NCI-H1930 (cell line): ENCODE measurements at regions not wholly inside any gene's neighbourhood (a gene's known extent, or its start where the extent isn't known, plus 50 kb on each side); places are given as distances from the start of the nearest gene placed in this dataset.
"Not testable (repeated sequence)": the region's sequence is repeated elsewhere in the genome, so short reads cannot be mapped to it uniquely, and the experiment has no call there.

ENCODE experiments used
- DNase-seq, 2 experiments: peaks; one replicate each; lab custom pipeline; 2025; lab: John Stamatoyannopoulos, UW

DNA sequence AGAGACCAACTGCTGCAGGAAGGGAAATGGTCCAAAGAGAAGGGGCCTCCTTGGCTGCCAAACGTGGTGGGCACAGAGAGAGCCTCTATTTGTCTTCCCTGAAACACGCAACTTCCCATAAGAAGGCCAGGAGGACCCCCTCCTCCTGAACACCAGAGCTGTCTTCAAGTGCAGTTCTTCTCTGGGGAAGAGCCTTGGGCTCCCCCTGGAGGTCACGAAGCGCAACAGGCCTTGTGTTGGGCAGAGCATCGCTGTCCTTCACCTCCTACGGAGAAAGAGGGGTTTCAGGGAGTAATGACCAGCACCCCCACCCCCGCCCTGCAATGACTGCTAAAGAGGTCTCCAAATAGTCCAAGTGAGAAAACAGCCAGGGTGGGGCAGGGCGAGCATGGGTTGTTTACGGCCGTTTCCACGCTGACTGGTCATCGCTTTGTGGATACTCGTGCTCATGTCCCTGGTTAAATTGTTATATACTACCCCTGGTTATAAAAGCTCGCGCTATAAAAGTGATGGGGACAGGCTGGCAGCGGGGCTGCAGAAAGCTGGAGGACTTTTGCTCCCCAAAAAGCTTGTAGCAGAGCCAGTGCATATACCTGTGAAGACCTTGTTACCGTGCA lies 397.5 kb upstream of the ATP10A start:
- DNase-seq: peak in 1 of 2 experiments; percentile 15

DNA sequence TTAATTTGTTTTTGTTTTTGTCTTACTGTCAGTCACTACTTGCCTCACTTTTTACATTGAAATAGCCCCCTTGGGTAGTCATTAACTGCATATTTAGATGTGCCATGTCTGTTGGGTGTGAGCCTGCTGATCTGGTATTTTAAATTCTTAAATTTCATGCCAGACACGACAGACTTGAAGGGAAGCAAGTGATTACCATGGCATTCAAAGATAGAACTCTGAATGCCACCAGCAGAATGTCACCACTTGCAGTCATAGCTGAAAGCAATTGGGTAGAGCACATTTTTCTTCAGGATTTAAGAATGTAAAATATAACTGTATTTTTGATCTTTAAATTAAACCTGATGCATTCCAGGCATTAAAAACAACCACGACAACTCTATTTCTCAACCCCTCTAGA lies 396.5 kb upstream of the ATP10A start:
- DNase-seq: no peak

DNA sequence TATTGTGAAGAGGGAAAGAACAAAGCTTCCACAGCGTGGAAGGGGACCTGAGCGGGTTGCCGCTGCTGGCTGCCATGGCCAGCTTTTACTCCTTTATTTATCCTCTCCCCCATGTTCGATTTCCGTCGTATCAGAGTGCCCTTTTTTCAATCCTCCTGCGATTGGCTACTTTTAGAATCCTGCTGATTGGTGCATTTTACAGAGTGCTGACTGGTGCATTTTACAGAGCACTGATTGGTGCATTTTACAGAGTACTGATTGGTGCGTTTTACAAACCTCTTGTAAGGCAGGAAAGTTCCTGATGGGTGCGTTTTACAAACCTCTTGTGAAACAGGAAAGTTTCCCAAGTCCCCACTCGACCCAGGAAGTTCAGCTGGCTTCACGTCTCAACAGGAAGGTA lies 381.7 kb upstream of the ATP10A start:
- not testable (repeated sequence) for DNase-seq

DNA sequence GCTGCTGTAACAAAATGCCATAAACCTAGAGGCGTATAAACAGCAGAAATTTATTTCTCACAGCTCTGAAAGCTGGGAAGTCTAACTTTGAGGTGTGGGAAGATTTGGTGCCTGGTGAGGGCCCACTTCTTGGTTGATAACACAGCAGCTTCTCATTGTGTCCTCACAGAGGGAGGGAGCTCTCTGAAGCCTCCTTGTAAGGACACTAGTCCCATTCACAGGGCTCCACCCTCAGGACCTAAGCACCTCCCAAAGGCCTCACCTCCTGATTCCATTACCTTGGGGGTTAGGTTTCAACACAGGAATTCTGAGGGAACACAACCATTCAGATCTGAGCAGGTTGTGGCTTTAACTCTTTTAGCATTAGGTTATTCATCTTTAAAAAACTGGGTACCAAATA lies 380.3 kb upstream of the ATP10A start:
- DNase-seq: no peak

DNA sequence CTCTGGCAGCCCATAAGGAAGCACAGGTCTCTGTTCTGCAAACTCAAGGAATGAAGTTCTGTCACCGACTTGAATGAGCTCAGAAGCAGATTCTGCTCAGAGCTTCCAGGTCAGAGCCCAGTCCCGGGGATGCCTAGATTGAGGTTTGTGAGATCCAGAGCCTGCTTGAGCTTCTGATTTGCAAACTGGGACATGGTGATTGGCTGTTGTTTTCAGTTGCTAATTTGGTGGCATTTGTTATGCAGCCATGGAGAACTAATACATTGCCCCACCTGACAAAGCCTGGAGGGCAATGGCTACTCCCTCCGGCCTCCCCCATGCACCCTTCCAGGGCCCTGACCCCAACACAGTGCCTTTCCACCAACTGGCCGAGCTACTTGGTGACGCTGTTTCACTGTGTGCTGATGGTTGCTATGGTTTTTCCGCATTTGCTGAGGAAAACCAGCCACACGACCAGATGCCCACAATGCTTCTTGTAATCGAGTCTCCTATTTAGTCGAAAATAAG lies 379.5 kb upstream of the ATP10A start:
- no peak for DNase-seq

DNA sequence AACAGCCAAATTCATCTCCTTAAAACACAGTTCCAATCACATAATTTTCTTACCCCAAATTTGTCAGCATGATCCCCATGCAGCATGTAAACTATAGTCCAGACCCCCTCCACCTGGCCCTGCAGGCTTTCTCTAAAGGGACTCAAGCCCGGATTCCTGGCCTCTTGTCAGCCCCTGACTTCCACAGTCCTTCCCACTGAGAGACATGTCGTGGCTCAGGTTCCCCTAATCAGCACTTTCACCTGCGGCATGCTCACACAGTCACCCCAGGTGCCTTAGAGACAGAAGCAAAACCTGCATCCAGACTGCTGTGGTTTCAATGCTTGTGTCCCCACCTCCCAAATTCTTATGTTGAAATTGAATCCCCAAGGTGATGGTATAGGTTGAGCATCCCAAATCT lies 372.7 kb upstream of the ATP10A start:
- DNase-seq: no peak

DNA sequence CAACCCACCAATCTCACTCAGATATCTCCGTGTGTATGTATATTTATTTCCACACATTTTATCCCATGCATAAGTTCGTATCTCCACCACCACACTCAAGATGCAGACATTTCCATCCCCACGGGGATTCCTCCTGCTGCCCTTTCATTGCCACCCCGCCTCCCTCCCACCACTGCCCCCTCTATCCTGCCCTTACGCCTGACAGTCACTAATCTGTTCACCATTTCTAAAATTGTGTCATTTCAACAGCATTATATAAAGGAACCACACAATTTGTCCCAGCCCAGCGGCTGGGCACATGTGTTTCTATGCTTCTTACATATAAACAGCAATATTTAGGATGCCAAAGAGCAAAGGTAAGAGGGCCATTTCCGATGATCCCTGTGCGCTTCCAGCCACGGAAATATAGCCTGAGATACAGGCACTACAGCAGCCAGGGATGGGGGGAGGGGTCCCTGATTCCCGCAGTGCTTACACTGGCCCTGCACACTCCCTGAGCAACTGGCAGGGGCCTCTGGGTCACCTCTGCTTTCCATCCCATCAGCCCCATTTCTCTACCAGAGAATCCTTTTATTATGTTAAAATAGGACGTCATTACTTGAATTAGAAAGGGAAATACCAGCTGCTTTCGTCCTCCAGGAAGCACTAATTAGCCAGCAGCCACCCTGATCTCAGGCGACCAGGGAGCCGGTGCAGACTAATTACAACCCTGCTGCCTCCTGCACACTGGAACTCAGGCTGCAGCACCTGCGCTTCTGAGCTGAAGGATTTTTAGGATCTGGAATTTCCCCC lies 372.0 kb upstream of the ATP10A start:
- DNase-seq: no peak

DNA sequence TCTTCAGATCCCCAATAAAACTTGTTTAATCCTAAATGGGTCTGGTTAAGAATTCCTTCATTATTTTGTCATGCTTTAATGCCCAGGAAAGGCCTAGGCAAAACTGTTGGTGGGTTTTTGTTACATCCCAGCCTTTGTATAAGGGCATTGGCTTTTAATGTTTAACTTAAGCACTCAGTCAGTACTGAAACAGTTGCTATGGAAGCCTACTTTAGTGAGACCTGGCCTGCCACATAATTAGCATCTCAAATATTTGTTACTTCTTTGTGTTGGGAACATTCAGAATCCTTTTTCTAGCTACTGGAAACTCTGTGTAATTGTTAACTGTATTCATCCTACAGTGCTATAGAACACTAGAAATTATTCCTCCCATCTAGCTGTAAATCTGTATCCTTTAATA lies 369.6 kb upstream of the ATP10A start:
- no peak for DNase-seq

DNA sequence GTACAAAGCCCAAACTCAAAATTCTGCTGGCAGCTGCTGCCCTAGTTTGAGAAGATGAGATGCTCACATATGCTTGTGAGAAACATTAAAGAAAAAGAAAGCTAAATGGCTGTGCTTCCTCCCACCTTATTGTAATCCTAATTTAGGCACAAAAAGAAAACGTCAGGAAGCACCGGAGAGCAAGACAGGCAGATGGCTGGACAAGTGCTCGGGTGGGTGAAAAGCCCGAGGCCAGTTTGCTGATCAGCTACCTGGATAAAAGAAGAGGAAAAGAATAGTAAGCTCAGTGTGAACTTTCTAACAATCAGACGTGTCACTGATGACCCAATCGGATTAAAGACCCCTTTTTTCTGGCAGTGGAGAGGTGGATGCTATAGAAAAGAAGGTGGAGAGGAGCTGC lies 368.0 kb upstream of the ATP10A start:
- no peak for DNase-seq

DNA sequence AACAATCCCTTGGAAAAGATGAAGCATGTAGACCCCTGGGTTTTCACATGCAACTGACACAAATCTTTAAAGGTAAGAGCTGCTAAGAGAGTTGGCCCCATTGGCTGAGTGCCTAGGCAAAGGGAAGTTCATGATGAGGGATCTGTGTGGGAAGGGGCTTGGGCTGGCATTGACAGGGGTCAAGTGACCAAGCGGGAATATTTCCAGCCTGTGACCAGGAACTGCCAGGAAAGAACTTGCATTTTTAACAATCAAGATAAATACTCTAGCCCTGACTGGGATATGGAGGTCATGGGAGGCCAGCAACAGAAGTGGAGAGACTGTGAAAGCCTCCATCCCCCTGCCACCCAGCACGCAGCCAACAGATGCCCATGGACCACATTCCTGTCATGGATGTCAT lies 361.1 kb upstream of the ATP10A start:
- DNase-seq: no peak

DNA sequence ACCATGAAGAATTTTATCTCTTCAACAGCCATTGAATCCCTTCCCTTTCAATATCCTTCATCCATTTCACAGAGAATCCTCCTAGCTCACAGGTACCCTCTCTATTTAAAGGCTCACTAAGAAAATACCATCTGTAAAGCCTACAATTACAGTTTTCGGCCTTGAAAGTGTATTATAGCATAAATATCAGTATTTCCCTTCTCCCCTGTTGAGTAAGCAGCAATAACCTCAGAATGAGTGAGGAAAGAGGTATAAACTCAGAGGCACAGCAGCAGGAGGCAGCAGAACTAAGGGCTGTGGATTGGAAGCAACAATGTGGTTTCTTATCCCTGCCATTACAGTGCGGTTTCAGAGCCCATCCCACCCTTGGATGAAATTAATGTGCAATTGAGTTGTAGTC lies 360.6 kb upstream of the ATP10A start:
- DNase-seq: no peak

DNA sequence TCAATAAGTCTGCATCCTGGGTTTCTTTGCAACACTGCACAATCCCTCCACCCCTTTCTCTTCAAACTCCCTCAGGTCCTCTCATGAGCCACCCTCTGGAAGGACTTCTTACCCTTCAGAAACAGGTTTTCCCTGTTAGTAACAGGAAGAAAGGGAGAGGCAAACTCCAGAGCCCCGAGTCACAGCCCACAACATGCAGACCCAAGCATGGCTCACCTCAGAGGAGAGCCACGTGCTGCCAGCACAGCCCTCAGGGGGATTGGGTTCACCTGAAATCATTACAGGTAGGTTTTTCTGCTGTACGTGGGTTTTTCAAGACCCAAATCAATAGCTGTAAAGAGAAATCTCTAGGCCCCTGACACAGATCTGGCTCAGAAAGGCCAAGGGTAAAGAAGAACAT lies 359.7 kb upstream of the ATP10A start:
- no peak for DNase-seq

DNA sequence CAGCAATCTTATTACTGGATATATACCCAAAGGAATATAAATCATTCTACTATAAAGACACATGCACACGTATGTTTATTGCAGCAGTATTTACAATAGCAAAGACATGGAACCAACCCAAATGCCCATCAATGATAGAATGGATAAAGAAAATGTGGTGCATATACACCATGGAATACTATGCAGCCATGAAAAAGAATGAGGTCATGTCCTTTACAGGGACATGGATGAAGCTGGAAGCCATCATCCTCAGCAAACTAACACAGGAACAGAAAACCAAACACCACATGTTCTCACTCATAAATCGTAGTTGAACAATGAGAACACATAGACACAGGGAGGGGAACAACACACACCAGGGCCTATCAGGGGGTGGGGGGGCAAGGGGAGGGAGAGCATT lies 353.9 kb upstream of the ATP10A start:
- DNase-seq: not testable (repeated sequence)

DNA sequence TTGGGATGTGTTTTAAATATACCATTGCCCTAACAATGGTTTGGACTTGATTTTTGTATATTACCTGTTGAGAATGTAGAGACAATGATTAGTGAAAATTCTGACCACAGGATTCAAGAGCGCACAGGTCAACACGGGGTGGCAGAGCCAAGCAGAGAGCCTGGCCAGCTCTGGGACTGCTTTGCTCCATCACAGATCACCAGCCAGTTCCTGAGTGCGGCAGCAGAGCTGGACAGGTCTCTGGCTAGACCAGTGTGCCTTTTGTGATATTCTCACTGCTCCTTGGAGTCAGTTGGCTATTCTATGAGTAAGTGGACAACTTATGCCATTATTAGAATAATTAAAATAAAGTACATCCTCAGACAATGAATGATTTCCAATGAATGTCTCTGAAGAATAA lies 351.2 kb upstream of the ATP10A start:
- DNase-seq: no peak

DNA sequence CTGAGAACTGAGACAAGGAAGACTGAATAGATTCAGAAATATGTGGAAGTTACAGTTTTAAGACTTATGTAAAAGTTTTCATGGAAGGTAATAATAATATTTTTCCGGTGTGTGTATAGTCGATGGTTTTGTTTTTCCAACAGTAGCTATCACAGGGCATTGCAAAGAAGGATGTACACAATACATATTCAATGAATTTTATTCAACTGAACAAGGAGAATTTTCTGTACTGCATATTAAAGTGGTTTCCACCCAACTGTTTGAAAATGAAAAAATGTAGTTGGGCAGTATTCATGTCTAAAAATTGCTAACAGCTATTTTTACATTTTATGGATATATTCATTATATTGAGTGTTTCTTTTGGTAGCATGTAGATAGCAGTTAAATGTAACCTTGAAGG lies 350.3 kb upstream of the ATP10A start:
- DNase-seq: no peak

DNA sequence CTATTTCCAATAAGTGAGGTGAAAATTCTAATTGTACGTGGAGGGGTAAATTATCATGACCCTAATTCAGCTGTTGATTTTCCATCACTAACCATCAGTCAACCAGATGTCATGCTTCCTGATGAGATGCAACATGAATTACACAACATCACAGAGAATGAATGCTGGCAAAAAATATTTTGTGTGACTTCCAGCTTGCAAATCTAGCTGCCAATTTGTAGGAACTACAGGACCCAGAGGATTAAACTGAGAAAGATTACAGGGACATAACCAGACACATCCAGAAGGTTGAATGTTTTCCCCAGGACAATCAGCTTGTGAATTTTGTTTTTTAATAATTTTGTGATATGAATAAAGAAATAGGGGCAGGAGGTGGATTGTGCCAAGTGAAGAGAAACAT lies 349.0 kb upstream of the ATP10A start:
- no peak for DNase-seq

DNA sequence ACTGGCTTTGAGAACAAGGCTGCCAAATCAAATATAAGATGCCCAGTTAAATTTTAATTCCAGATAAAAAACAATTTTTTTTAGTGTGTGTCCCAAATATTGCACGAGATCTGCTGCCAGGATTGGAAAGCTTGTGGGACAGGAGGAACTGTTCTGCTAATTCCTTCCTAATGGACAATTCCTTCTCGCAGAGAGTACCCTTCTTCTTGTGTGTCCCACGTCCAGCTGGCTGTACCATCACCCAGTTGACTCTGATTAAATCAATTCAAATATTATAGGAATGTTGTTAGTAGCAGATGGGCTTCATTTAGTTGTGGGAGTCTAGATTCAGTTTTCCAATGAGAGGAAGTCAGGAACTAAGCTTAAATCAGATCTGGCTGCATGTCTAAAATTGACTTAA lies 347.9 kb upstream of the ATP10A start:
- no peak for DNase-seq

DNA sequence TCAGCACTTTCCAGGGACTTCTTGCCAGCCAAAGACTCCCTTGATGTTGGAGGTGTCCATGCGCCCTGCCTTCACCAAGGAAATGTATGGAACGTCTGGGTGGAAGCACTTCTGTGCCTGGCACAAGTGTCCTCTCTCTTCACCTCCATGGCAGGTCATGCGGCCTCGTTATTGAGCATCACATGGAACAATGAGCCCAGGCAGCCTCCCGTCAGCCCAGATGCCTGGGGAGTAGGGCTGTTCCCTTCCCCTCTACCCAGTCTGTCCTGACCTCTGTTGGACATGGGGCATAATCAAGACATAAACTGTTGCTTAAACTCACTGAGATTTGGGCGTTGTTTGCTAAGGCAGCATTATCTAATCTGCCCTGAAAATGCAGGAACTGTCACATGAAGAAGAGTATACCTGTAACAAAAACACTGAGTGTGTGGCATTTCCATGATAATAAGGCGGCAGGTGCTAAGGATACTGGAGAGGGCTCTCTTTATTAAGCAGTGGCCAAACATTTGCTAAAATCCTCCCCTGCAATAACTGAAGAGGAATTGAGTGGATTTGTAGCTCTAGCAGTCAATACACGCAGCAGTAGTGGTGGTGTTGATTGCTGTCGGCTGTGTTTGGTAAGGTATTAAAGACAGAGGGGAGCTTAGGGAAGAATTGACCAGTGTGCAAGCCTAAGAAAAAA lies 338.2 kb upstream of the ATP10A start:
- no peak for DNase-seq

DNA sequence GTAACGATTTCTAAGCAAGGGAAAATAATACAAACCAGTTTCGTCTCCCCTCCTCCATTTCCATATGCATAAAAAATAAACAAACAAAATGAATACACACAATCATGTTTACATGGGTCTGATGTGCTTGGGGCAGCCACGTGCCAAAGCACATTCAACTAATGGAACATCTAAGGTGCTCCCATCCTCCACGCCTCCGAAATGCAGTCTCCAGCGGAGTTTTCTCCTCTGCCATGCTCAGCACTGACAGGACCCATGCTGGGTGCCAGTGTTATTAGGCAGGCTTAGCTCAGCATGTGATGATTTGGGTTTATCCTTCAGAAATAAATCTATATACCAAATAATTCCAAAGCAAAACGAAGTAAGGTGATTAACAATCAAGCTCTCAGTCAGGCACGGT lies 337.3 kb upstream of the ATP10A start:
- no peak for DNase-seq

DNA sequence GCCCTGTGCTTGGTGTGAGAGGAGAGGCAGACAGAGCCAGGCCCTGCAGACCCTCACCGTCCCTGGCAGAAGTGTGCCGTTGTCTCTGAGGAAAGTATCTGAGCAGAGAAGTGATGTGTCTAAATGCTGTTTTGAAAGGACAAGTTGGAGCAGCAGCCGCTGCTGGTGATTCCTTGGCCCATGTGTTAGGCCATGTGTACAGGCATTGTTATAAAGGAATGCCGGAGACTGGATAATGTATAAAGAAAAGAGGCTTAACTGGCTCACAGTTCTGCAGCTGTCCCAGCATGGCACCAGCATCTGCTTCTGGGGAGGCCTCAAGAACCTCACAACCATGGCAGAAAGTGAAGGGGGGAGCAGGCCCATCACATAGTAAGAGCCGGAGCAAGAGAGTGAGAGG lies 334.6 kb upstream of the ATP10A start:
- DNase-seq: no peak

DNA sequence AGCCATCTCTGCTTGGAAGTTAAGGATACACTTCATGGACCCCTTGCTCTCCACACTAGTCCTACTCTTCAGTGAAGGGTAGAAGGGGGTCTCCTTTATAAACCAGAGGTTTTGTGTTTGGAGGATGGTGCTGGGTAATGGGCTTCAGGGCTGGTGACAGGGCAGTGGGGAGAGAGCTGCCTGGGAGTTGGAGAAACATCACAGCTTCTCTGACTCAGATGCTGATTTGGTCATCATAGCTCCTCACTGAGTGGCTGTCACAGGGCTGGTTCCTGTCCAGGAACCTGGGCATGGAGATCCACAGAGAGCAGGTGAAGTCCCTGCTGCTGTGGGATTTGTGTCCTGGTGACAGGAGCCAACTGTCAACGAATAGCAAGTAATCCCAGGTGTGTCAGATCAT lies 333.9 kb upstream of the ATP10A start:
- no peak for DNase-seq

DNA sequence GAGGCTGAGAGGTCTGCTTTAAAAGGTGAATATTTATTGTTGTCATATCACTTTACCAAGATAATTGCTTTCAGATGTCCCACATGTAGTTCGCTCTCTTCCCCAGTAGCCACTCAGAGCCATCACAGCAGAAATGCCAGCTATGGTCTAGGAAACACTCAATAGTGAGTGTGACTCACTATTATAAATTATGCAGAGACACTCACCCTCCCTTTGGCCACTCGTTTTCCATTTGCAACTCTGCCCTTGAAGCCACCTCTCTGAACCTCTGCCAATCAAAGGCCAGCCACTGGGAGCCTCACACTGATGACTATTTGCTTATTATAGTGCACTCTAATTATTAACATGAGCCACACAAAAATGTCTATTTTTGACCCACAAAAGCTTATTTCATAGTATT lies 328.1 kb upstream of the ATP10A start:
- DNase-seq: no peak

DNA sequence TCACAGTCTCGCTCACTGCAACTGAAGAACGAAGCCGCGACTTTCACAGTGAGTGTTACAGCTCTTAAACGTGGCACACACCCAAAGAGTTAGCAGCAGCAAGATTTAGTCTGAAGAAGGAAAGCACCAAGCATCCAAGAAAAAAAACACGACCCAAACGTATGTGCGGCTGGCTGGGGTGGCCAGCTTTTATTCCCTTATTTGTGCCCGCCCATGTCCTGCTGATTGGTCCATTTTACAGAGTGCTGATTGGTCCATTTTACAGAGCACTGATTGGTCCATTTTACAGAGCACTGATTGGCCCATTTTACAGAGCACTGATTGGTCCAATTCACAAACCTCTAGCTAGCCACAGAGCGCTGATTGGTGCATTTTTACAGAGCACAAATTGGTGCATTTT lies 323.0 kb upstream of the ATP10A start:
- not testable (repeated sequence) for DNase-seq
